ENCODE measurements at regions not wholly inside any gene's neighbourhood (a gene's known extent, or its start where the extent isn't known, plus 50 kb on each side); places are given as distances from the start of the nearest gene placed in this dataset.

DNA sequence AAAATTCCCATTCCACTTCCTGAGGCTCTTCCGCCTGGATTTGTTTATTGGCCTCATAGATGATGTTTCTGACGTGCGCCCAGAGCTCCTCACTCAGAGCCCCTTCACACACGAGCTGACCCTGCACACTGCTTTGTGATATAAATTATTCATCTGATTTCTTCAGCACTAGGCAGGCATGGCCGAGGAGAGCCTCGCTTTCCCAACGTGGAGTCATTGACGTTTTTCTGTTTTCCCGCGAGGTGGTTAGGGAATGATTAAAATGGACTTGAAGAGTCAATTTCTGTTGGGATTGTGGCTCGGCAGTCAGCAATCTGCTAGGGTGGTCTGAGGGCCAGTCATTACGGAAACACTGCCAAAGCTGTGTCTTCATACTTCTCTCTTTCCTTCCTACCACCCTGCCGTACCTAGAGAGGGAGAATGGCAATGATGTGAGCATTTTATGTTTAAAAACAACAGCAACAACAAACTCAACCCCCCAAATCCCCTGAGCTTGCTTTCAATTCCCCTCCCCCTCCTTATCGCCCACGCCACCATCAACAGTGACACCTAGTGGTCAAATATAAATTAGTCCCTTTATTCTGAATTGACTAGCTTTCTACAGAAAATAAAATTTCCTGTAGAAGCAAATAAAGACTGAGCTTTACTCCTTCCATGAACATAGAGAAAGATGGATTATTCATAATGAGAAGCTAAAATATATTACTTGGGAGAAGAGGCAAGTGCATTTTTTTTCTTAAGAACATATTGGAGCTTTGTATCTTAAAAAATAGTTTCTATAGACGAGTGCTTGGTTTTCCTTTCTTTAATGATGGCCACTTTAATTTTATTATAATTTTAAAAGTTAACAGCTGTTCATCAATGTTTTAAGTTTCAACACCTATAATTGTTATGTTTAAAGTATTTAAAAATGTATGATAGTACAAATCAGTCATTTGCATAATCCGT lies 285.1 kb downstream of the MTX2 start:
- peaks cover 0 to 10% of the 10 kb centered on the region in 2 donors for H3K27me3 ChIP-seq
- intact Hi-C loops (cut with DNase I; ENCODE audit: low total_unique reads): loop anchor here (2.0 to 5.0 kb wide), 2 partner anchors 97 to 414 kb away; no protein-coding TSS in a partner anchor
- H3K4me3 ChIP-seq: peak overlapping the region; percentile 43 to 52
- H3K4me1 ChIP-seq: peaks cover 0 to 18% (median 10%) of the 10 kb centered on the region in 4 donors
- TF ChIP-seq, protein P1, sequence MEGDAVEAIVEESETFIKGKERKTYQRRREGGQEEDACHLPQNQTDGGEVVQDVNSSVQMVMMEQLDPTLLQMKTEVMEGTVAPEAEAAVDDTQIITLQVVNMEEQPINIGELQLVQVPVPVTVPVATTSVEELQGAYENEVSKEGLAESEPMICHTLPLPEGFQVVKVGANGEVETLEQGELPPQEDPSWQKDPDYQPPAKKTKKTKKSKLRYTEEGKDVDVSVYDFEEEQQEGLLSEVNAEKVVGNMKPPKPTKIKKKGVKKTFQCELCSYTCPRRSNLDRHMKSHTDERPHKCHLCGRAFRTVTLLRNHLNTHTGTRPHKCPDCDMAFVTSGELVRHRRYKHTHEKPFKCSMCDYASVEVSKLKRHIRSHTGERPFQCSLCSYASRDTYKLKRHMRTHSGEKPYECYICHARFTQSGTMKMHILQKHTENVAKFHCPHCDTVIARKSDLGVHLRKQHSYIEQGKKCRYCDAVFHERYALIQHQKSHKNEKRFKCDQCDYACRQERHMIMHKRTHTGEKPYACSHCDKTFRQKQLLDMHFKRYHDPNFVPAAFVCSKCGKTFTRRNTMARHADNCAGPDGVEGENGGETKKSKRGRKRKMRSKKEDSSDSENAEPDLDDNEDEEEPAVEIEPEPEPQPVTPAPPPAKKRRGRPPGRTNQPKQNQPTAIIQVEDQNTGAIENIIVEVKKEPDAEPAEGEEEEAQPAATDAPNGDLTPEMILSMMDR (IDR thresholded peaks at IDR 0.05): peak; percentile 78
- DNase-seq: no peak
- no peaks in the 10 kb centered on the region for H3K36me3 ChIP-seq
- H3K27ac ChIP-seq: peak overlapping the region; percentile 39 to 58
- no peaks in the 10 kb centered on the region for H3K9me3 ChIP-seq

DNA sequence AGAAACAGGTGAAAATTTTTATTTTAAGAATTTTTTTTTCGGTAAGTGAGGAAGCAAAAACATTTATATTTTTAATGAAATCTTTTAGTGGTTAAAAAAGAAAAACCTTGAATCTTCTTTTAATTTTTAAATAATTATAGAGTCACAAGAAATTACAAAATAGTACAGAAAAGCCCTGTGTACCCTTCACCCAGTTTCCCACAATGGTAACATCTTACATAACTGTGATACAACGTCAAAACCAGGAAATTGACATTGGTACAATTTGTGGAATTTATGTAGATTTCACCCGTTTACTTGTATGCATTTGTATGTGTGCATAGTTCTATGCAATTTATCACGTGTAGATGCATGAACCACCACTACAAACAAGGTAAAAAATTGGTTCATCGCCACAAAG lies 285.9 kb downstream of the MTX2 start:
- Histone ChIP-seq H3K4me1 (peaks cover 0 to 18% (median 10%) of the 10 kb centered on the region in 4 donors), H3K27me3 (peaks cover 0 to 10% of the 10 kb centered on the region in 2 donors), H3K27ac (no peak overlapping the region), H3K36me3 (no peaks in the 10 kb centered on the region), H3K4me3 (no peak overlapping the region), H3K9me3 (no peaks in the 10 kb centered on the region)
- intact Hi-C loops (cut with DNase I; ENCODE audit: low total_unique reads): loop anchor here (2.0 kb wide), 1 partner anchor 414 kb away; no protein-coding TSS in a partner anchor
- no peak for DNase-seq
- TF ChIP-seq, protein P1 (IDR thresholded peaks at IDR 0.05): no peak

DNA sequence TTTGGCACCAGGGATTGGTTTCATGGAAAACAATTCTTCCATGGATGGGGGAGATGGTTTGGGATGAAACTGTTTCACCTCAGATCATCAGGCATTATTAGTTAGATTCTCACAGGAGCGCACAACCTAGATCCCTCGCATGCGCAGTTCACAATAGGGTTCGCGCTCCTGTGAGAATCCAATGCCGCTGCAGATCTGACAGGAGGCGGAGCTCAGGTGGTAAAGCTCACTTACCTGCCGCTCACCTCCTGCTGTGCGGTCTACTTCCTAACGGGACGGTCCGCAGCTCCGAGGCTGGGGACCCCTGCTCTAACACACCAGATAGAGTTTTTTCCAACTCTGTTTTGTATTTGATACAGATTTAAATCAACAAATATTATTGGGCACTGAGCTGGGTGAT lies 286.5 kb downstream of the MTX2 start:
- no peak for DNase-seq

DNA sequence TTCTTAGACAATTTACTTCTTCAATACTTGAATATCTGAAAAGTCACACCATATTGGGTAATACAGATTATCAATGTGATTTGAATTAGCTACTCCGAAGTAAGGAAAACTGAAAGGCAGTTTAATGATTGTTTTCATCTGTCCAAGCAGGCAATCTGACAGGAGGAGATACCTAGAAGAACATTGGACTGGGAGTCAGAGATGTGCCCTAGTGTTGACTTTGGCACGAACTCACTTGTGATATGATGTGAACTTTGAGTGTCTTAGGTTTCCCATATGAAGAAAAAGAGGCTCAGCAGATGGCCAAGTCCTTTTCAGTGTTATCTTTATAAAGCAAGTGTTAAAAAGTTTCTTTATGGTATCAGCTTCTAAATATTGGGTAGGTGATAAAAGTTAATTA lies 287.1 kb downstream of the MTX2 start:
- intact Hi-C loops (cut with DNase I; ENCODE audit: low total_unique reads): no loop called here
- no peak for DNase-seq
- H3K4me3 ChIP-seq: no peak overlapping the region
- TF ChIP-seq, protein P1 (IDR thresholded peaks at IDR 0.05): no peak
- H3K36me3 ChIP-seq: no peaks in the 10 kb centered on the region
- H3K9me3 ChIP-seq: no peaks in the 10 kb centered on the region
- peaks cover 0 to 18% (median 10%) of the 10 kb centered on the region in 4 donors for H3K4me1 ChIP-seq
- H3K27ac ChIP-seq: no peak overlapping the region
- H3K27me3 ChIP-seq: peaks cover 0 to 10% of the 10 kb centered on the region in 2 donors

More for the DNA sequence above, 286.5 kb downstream of the MTX2 start:
- H3K36me3 ChIP-seq: no peaks in the 10 kb centered on the region
- TF ChIP-seq, protein P1 (IDR thresholded peaks at IDR 0.05): no peak
- H3K4me3 ChIP-seq: no peak overlapping the region
- intact Hi-C loops (cut with DNase I; ENCODE audit: low total_unique reads): loop anchor here (2.0 kb wide), 1 partner anchor 415 kb away; no protein-coding TSS in a partner anchor
- H3K4me1 ChIP-seq: peaks cover 0 to 18% (median 10%) of the 10 kb centered on the region in 4 donors
- H3K27ac ChIP-seq: no peak overlapping the region
- H3K9me3 ChIP-seq: no peaks in the 10 kb centered on the region
- peaks cover 0 to 10% of the 10 kb centered on the region in 2 donors for H3K27me3 ChIP-seq

DNA sequence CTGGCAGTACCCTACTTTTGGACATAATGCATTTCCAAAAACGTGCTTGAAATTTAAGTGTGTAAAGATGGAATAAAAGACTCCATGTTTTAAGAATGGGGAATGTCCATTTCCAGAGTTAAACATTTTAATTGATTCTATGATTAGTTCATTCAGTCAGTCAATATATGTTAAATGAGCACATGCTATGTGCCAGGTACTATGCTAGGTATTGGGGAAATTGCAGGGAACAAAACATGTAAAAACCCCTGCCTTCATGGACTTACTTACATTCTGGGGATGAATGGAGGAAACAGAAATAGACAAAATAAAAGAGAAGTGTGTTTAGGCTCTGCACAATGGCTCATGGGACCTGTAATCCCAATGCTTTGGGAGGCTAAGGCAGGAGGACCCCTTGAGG lies 288.6 kb downstream of the MTX2 start:
- no peaks in the 10 kb centered on the region for H3K9me3 ChIP-seq
- H3K36me3 ChIP-seq: no peaks in the 10 kb centered on the region
- H3K27ac ChIP-seq: no peak overlapping the region
- no peak overlapping the region for H3K4me3 ChIP-seq
- peaks cover 0 to 11% (median 8%) of the 10 kb centered on the region in 4 donors for H3K4me1 ChIP-seq
- H3K27me3 ChIP-seq: peaks cover 0 to 10% of the 10 kb centered on the region in 2 donors
- intact Hi-C loops (cut with DNase I; ENCODE audit: low total_unique reads): no loop called here
- TF ChIP-seq, protein P1 (IDR thresholded peaks at IDR 0.05): no peak
- no peak for DNase-seq

All from tibial artery (tissue), 4 donors.